ENCODE measurements at regions not wholly inside any gene's neighbourhood (a gene's known extent, or its start where the extent isn't known, plus 50 kb on each side); places are given as distances from the start of the nearest gene placed in this dataset.

- no peaks in the 10 kb centered on the region for H3K27me3 ChIP-seq (ENCODE audit: insufficient read depth, low read length, poor library complexity)
- no peak overlapping the region for H3K4me2 ChIP-seq (ENCODE audit: insufficient read depth, low read length)
- no peaks in the 10 kb centered on the region for H3K9me3 ChIP-seq (ENCODE audit: insufficient read depth, low read length, severe bottlenecking)
- DNase-seq (no peak), ATAC-seq (ENCODE audit: insufficient read depth, low read depth) (no peak)
- TF ChIP-seq EZH2 (IDR thresholded peaks at IDR 0.05; ENCODE audit: borderline replicate concordance, low read depth, low read length, severe bottlenecking) = no peak
- TF ChIP-seq, protein P1, sequence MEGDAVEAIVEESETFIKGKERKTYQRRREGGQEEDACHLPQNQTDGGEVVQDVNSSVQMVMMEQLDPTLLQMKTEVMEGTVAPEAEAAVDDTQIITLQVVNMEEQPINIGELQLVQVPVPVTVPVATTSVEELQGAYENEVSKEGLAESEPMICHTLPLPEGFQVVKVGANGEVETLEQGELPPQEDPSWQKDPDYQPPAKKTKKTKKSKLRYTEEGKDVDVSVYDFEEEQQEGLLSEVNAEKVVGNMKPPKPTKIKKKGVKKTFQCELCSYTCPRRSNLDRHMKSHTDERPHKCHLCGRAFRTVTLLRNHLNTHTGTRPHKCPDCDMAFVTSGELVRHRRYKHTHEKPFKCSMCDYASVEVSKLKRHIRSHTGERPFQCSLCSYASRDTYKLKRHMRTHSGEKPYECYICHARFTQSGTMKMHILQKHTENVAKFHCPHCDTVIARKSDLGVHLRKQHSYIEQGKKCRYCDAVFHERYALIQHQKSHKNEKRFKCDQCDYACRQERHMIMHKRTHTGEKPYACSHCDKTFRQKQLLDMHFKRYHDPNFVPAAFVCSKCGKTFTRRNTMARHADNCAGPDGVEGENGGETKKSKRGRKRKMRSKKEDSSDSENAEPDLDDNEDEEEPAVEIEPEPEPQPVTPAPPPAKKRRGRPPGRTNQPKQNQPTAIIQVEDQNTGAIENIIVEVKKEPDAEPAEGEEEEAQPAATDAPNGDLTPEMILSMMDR (IDR thresholded peaks at IDR 0.05; ENCODE audit: borderline replicate concordance, extremely low read depth, low read length, poor library complexity, severe bottlenecking) = no peak
- no peaks in the 10 kb centered on the region for H3K36me3 ChIP-seq (ENCODE audit: insufficient read depth, low read length)
- H3K4me3 ChIP-seq (ENCODE audit: low read depth in 1 of 2, low read length in 2 of 2) = no peak overlapping the region
- H4K20me1 ChIP-seq (ENCODE audit: insufficient read depth, low read length) = no peaks in the 10 kb centered on the region
- no peaks in the 10 kb centered on the region for H3K79me2 ChIP-seq (ENCODE audit: insufficient read depth, low read length)
- peaks cover 32% of the 10 kb centered on the region for H3K4me1 ChIP-seq (ENCODE audit: insufficient read depth, low read length)
- no peak overlapping the region for H3K9ac ChIP-seq (ENCODE audit: low read depth, low read length)
- no peak overlapping the region for H2AFZ ChIP-seq (ENCODE audit: low read depth, low read length)
- H3K27ac ChIP-seq (ENCODE audit: low read length) = no peak overlapping the region
Measured at GRCh38 chr6:147740916-147741315, 232.4 kb downstream of the SAMD5 start.

DNA sequence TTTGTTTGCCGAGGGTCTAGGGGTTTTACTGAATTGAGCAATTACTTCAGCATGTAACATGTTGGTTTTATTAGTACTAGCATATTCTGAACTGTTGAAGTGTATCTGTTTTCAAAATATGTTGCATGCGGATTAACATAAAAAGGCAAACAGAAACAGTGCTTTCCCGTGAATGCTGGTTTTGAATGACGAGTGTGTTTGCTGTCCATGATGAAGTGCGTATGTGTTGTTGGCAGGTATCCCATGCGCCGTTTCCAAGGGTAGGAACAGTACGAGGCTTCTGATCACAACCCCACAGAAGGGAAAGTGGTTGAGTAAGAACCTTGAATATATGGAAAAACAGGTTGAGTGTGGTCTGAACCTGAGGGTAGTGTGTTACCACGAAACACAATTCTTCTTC is 232.9 kb downstream of the SAMD5 start:
- Histone ChIP-seq H3K4me1 (ENCODE audit: insufficient read depth, low read length) (peaks cover 32% of the 10 kb centered on the region), H3K9me3 (ENCODE audit: insufficient read depth, low read length, severe bottlenecking) (no peaks in the 10 kb centered on the region), H3K27me3 (ENCODE audit: insufficient read depth, low read length, poor library complexity) (no peaks in the 10 kb centered on the region), H3K4me2 (ENCODE audit: insufficient read depth, low read length) (no peak overlapping the region), H3K79me2 (ENCODE audit: insufficient read depth, low read length) (no peaks in the 10 kb centered on the region), H3K36me3 (ENCODE audit: insufficient read depth, low read length) (no peaks in the 10 kb centered on the region), H3K4me3 (ENCODE audit: low read depth in 1 of 2, low read length in 2 of 2) (no peak overlapping the region), H2AFZ (ENCODE audit: low read depth, low read length) (no peak overlapping the region), H3K27ac (ENCODE audit: low read length) (no peak overlapping the region), H4K20me1 (ENCODE audit: insufficient read depth, low read length) (no peaks in the 10 kb centered on the region), H3K9ac (ENCODE audit: low read depth, low read length) (no peak overlapping the region)
- TF ChIP-seq, protein P1 (IDR thresholded peaks at IDR 0.05; ENCODE audit: borderline replicate concordance, extremely low read depth, low read length, poor library complexity, severe bottlenecking) = no peak
- TF ChIP-seq EZH2 (IDR thresholded peaks at IDR 0.05; ENCODE audit: borderline replicate concordance, low read depth, low read length, severe bottlenecking) = no peak
- DNase-seq (no peak), ATAC-seq (ENCODE audit: insufficient read depth, low read depth) (no peak)

GRCh38 chr6:147742440-147742839 is 233.9 kb downstream of the SAMD5 start:
- H3K9ac ChIP-seq (ENCODE audit: low read depth, low read length) = no peak overlapping the region
- no peak overlapping the region for H3K4me2 ChIP-seq (ENCODE audit: insufficient read depth, low read length)
- H3K4me3 ChIP-seq (ENCODE audit: low read depth in 1 of 2, low read length in 2 of 2) = no peak overlapping the region
- H3K79me2 ChIP-seq (ENCODE audit: insufficient read depth, low read length) = no peaks in the 10 kb centered on the region
- H2AFZ ChIP-seq (ENCODE audit: low read depth, low read length) = no peak overlapping the region
- no peak for DNase-seq
- no peaks in the 10 kb centered on the region for H4K20me1 ChIP-seq (ENCODE audit: insufficient read depth, low read length)
- no peak overlapping the region for H3K27ac ChIP-seq (ENCODE audit: low read length)
- H3K9me3 ChIP-seq (ENCODE audit: insufficient read depth, low read length, severe bottlenecking) = no peaks in the 10 kb centered on the region
- H3K27me3 ChIP-seq (ENCODE audit: insufficient read depth, low read length, poor library complexity) = no peaks in the 10 kb centered on the region
- H3K4me1 ChIP-seq (ENCODE audit: insufficient read depth, low read length) = peaks cover 32% of the 10 kb centered on the region
- no peak for ATAC-seq (ENCODE audit: insufficient read depth, low read depth)
- no peaks in the 10 kb centered on the region for H3K36me3 ChIP-seq (ENCODE audit: insufficient read depth, low read length)
- TF ChIP-seq EZH2 (IDR thresholded peaks at IDR 0.05; ENCODE audit: borderline replicate concordance, low read depth, low read length, severe bottlenecking) = no peak
- TF ChIP-seq, protein P1 (IDR thresholded peaks at IDR 0.05; ENCODE audit: borderline replicate concordance, extremely low read depth, low read length, poor library complexity, severe bottlenecking) = no peak

- no peaks in the 10 kb centered on the region for H3K36me3 ChIP-seq (ENCODE audit: insufficient read depth, low read length)
- DNase-seq (no peak), ATAC-seq (ENCODE audit: insufficient read depth, low read depth) (no peak)
- H3K4me3 ChIP-seq (ENCODE audit: low read depth in 1 of 2, low read length in 2 of 2) = no peak overlapping the region
- TF ChIP-seq, protein P1 (IDR thresholded peaks at IDR 0.05; ENCODE audit: borderline replicate concordance, extremely low read depth, low read length, poor library complexity, severe bottlenecking) = no peak
- no peak for TF ChIP-seq EZH2 (IDR thresholded peaks at IDR 0.05; ENCODE audit: borderline replicate concordance, low read depth, low read length, severe bottlenecking)
- H3K9ac ChIP-seq (ENCODE audit: low read depth, low read length) = no peak overlapping the region
- no peaks in the 10 kb centered on the region for H3K79me2 ChIP-seq (ENCODE audit: insufficient read depth, low read length)
- no peak overlapping the region for H3K27ac ChIP-seq (ENCODE audit: low read length)
- H4K20me1 ChIP-seq (ENCODE audit: insufficient read depth, low read length) = no peaks in the 10 kb centered on the region
- H3K4me2 ChIP-seq (ENCODE audit: insufficient read depth, low read length) = no peak overlapping the region
- H3K9me3 ChIP-seq (ENCODE audit: insufficient read depth, low read length, severe bottlenecking) = no peaks in the 10 kb centered on the region
- no peaks in the 10 kb centered on the region for H3K27me3 ChIP-seq (ENCODE audit: insufficient read depth, low read length, poor library complexity)
- no peak overlapping the region for H2AFZ ChIP-seq (ENCODE audit: low read depth, low read length)
- H3K4me1 ChIP-seq (ENCODE audit: insufficient read depth, low read length) = peaks cover 18% of the 10 kb centered on the region
Measured at GRCh38 chr6:147744012-147744411, 235.5 kb downstream of the SAMD5 start.
